ENCODE measurements at regions not wholly inside any gene's neighbourhood (a gene's known extent, or its start where the extent isn't known, plus 50 kb on each side); places are given as distances from the start of the nearest gene placed in this dataset.

- H3K9ac ChIP-seq: no peak overlapping the region
- no peak for TF ChIP-seq CTCF (IDR thresholded peaks at IDR 0.05)
- H3K9me3 ChIP-seq (ENCODE audit: control insufficient read depth, low read length): no peaks in the 10 kb centered on the region
- H3K4me3 ChIP-seq (ENCODE audit: low read depth, low read length): no peak overlapping the region
- no peak overlapping the region for H3K27ac ChIP-seq
- no peak overlapping the region for H2AFZ ChIP-seq
- no peaks in the 10 kb centered on the region for H3K79me2 ChIP-seq
- no peaks in the 10 kb centered on the region for H3K4me1 ChIP-seq
- H3K36me3 ChIP-seq (ENCODE audit: control insufficient read depth, insufficient read depth, low read length): no peaks in the 10 kb centered on the region
- no peaks in the 10 kb centered on the region for H3K27me3 ChIP-seq (ENCODE audit: control insufficient read depth, insufficient read depth, low read length)
- H3K4me2 ChIP-seq (ENCODE audit: low read length): no peak overlapping the region
These were observed 442.7 kb upstream of the HSF2 start for GRCh38 chr6:121956782-121957181.

- Histone ChIP-seq H3K27me3 (ENCODE audit: control insufficient read depth, insufficient read depth, low read length) (no peaks in the 10 kb centered on the region), H3K4me3 (ENCODE audit: low read depth, low read length) (no peak overlapping the region), H2AFZ (no peak overlapping the region), H3K27ac (no peak overlapping the region), H3K4me1 (no peaks in the 10 kb centered on the region), H3K4me2 (ENCODE audit: low read length) (no peak overlapping the region), H3K9me3 (ENCODE audit: control insufficient read depth, low read length) (no peaks in the 10 kb centered on the region), H3K79me2 (no peaks in the 10 kb centered on the region), H3K9ac (no peak overlapping the region), H3K36me3 (ENCODE audit: control insufficient read depth, insufficient read depth, low read length) (no peaks in the 10 kb centered on the region)
- no peak for TF ChIP-seq CTCF (IDR thresholded peaks at IDR 0.05)
These were observed 440.0 kb upstream of the HSF2 start for GRCh38 chr6:121959501-121959900.

GRCh38 chr6:121961619-121962125 is 437.8 kb upstream of the HSF2 start:
- H3K9ac ChIP-seq: no peak overlapping the region
- H3K79me2 ChIP-seq: no peaks in the 10 kb centered on the region
- H3K4me3 ChIP-seq (ENCODE audit: low read depth, low read length): no peak overlapping the region
- no peak for TF ChIP-seq CTCF (IDR thresholded peaks at IDR 0.05)
- H3K4me2 ChIP-seq (ENCODE audit: low read length): no peak overlapping the region
- H3K4me1 ChIP-seq: no peaks in the 10 kb centered on the region
- no peaks in the 10 kb centered on the region for H3K9me3 ChIP-seq (ENCODE audit: control insufficient read depth, low read length)
- no peaks in the 10 kb centered on the region for H3K36me3 ChIP-seq (ENCODE audit: control insufficient read depth, insufficient read depth, low read length)
- no peak overlapping the region for H3K27ac ChIP-seq
- H2AFZ ChIP-seq: no peak overlapping the region
- no peaks in the 10 kb centered on the region for H3K27me3 ChIP-seq (ENCODE audit: control insufficient read depth, insufficient read depth, low read length)

GRCh38 chr6:121963826-121964225 is 435.6 kb upstream of the HSF2 start:
- Histone ChIP-seq H3K36me3 (ENCODE audit: control insufficient read depth, insufficient read depth, low read length) (no peaks in the 10 kb centered on the region), H3K79me2 (no peaks in the 10 kb centered on the region), H2AFZ (no peak overlapping the region), H3K9me3 (ENCODE audit: control insufficient read depth, low read length) (no peaks in the 10 kb centered on the region), H3K9ac (no peak overlapping the region), H3K4me2 (ENCODE audit: low read length) (no peak overlapping the region), H3K4me1 (no peaks in the 10 kb centered on the region), H3K27me3 (ENCODE audit: control insufficient read depth, insufficient read depth, low read length) (no peaks in the 10 kb centered on the region), H3K27ac (no peak overlapping the region), H3K4me3 (ENCODE audit: low read depth, low read length) (no peak overlapping the region)
- no peak for TF ChIP-seq CTCF (IDR thresholded peaks at IDR 0.05)

- H3K4me3 ChIP-seq (ENCODE audit: low read depth, low read length): no peak overlapping the region
- no peak overlapping the region for H3K9ac ChIP-seq
- H3K79me2 ChIP-seq: no peaks in the 10 kb centered on the region
- no peaks in the 10 kb centered on the region for H3K27me3 ChIP-seq (ENCODE audit: control insufficient read depth, insufficient read depth, low read length)
- H2AFZ ChIP-seq: no peak overlapping the region
- no peaks in the 10 kb centered on the region for H3K4me1 ChIP-seq
- H3K4me2 ChIP-seq (ENCODE audit: low read length): no peak overlapping the region
- H3K36me3 ChIP-seq (ENCODE audit: control insufficient read depth, insufficient read depth, low read length): no peaks in the 10 kb centered on the region
- no peak overlapping the region for H3K27ac ChIP-seq
- TF ChIP-seq CTCF (IDR thresholded peaks at IDR 0.05): no peak
- H3K9me3 ChIP-seq (ENCODE audit: control insufficient read depth, low read length): no peaks in the 10 kb centered on the region
These were observed 433.7 kb upstream of the HSF2 start for GRCh38 chr6:121965739-121966138.

Data from parathyroid adenoma (tissue), 2 donors.